Parathyroid adenoma (tissue), 2 donors: ENCODE measurements at regions not wholly inside any gene's neighbourhood (a gene's known extent, or its start where the extent isn't known, plus 50 kb on each side); places are given as distances from the start of the nearest gene placed in this dataset.

Experiments used
- H2AFZ ChIP-seq: fragments of 300-600 bp; sonication (generic); one replicate; pipeline ENCODE4 v1.7.0; 2017; ENCODE audit warnings: antibody characterized with exemption, mild to moderate bottlenecking
- H3K27ac ChIP-seq: fragments of 300-600 bp; sonication (generic); one replicate; pipeline ENCODE4 v1.7.0; 2017
- H3K27me3 ChIP-seq: fragments of 300-600 bp; sonication (generic); one replicate; pipeline ENCODE4 v1.7.0; 2017; ENCODE audit warnings: low read length; ENCODE audit not compliant: control insufficient read depth, insufficient read depth
- H3K36me3 ChIP-seq: fragments of 300-600 bp; sonication (generic); one replicate; pipeline ENCODE4 v1.7.0; 2017; ENCODE audit warnings: low read length; ENCODE audit not compliant: control insufficient read depth, insufficient read depth
- H3K4me1 ChIP-seq: fragments of 300-600 bp; sonication (generic); one replicate; pipeline ENCODE4 v1.7.0; 2017; ENCODE audit warnings: control low read depth
- H3K4me2 ChIP-seq: fragments of 300-600 bp; sonication (generic); one replicate; pipeline ENCODE4 v1.7.0; 2017; ENCODE audit warnings: low read length
- H3K4me3 ChIP-seq: fragments of 300-600 bp; sonication (generic); one replicate; pipeline ENCODE4 v1.7.0; 2017; ENCODE audit warnings: low read depth, low read length
- H3K79me2 ChIP-seq: fragments of 300-600 bp; sonication (generic); one replicate; pipeline ENCODE4 v1.7.0; 2017; ENCODE audit warnings: control low read depth
- H3K9ac ChIP-seq: fragments of 300-600 bp; sonication (generic); one replicate; pipeline ENCODE4 v1.7.0; 2017; ENCODE audit warnings: mild to moderate bottlenecking
- H3K9me3 ChIP-seq: fragments of 300-600 bp; sonication (generic); one replicate; pipeline ENCODE4 v1.7.0; 2017; ENCODE audit warnings: low read length; ENCODE audit not compliant: control insufficient read depth
- CTCF ChIP-seq: fragments of 300-600 bp; sonication (generic); IDR thresholded peaks from one replicate; pipeline ENCODE4 v1.7.0; 2017; ENCODE audit warnings: antibody characterized with exemption, mild to moderate bottlenecking
- donor health status: primary hyperparathyroidism.

GRCh38 chr6:76867182-76867581, 596.1 kb downstream of the HTR1B start:
- H3K4me3 ChIP-seq, result no peak overlapping the region
- H3K79me2 ChIP-seq, result no peaks in the 10 kb centered on the region
- H3K36me3 ChIP-seq, result no peaks in the 10 kb centered on the region
- no peaks in the 10 kb centered on the region for H3K4me1 ChIP-seq
- H3K9ac ChIP-seq, result no peak overlapping the region
- H3K27me3 ChIP-seq, result no peaks in the 10 kb centered on the region
- no peak overlapping the region for H3K27ac ChIP-seq
- TF ChIP-seq CTCF, result no peak
- H3K9me3 ChIP-seq, result no peaks in the 10 kb centered on the region
- no peak overlapping the region for H3K4me2 ChIP-seq
- no peak overlapping the region for H2AFZ ChIP-seq

- Histone ChIP-seq H2AFZ (no peak overlapping the region), H3K79me2 (no peaks in the 10 kb centered on the region), H3K27me3 (no peaks in the 10 kb centered on the region), H3K4me3 (no peak overlapping the region), H3K9me3 (no peaks in the 10 kb centered on the region), H3K4me1 (no peaks in the 10 kb centered on the region), H3K9ac (no peak overlapping the region), H3K36me3 (no peaks in the 10 kb centered on the region), H3K4me2 (no peak overlapping the region), H3K27ac (no peak overlapping the region)
- no peak for TF ChIP-seq CTCF
Observed at GRCh38 chr6:76866091-76866915, 597.0 kb downstream of the HTR1B start.

GRCh38 chr6:76862936-76863335, 600.4 kb downstream of the HTR1B start:
- Histone ChIP-seq H3K4me2 (no peak overlapping the region), H3K9me3 (no peaks in the 10 kb centered on the region), H3K36me3 (no peaks in the 10 kb centered on the region), H2AFZ (no peak overlapping the region), H3K4me1 (no peaks in the 10 kb centered on the region), H3K79me2 (no peaks in the 10 kb centered on the region), H3K4me3 (no peak overlapping the region), H3K27ac (no peak overlapping the region), H3K27me3 (no peaks in the 10 kb centered on the region), H3K9ac (no peak overlapping the region)
- no peak for TF ChIP-seq CTCF

- Histone ChIP-seq H3K27ac (no peak overlapping the region), H3K4me1 (no peaks in the 10 kb centered on the region), H3K36me3 (no peaks in the 10 kb centered on the region), H2AFZ (no peak overlapping the region), H3K9me3 (no peaks in the 10 kb centered on the region), H3K79me2 (no peaks in the 10 kb centered on the region), H3K9ac (no peak overlapping the region), H3K4me3 (no peak overlapping the region), H3K27me3 (no peaks in the 10 kb centered on the region), H3K4me2 (no peak overlapping the region)
- no peak for TF ChIP-seq CTCF
Observed at GRCh38 chr6:76861403-76861802, 601.9 kb downstream of the HTR1B start.

GRCh38 chr6:76856065-76856464, 607.2 kb downstream of the HTR1B start:
- no peak overlapping the region for H3K4me2 ChIP-seq
- no peak overlapping the region for H2AFZ ChIP-seq
- H3K27me3 ChIP-seq, result no peaks in the 10 kb centered on the region
- H3K4me1 ChIP-seq, result no peaks in the 10 kb centered on the region
- no peak for TF ChIP-seq CTCF
- no peaks in the 10 kb centered on the region for H3K9me3 ChIP-seq
- H3K9ac ChIP-seq, result no peak overlapping the region
- H3K36me3 ChIP-seq, result no peaks in the 10 kb centered on the region
- no peaks in the 10 kb centered on the region for H3K79me2 ChIP-seq
- no peak overlapping the region for H3K4me3 ChIP-seq
- H3K27ac ChIP-seq, result no peak overlapping the region
